DND-41 (cell line): ENCODE measurements at regions not wholly inside any gene's neighbourhood (a gene's known extent, or its start where the extent isn't known, plus 50 kb on each side); places are given as distances from the start of the nearest gene placed in this dataset.

ENCODE experiments used
- CTCF ChIP-seq: IDR thresholded peaks from 2 replicates; pipeline ENCODE4 v1.5.1; 2012; ENCODE audit warnings: borderline replicate concordance, low read length, moderate library complexity, mild to moderate bottlenecking; ENCODE audit not compliant: poor library complexity, severe bottlenecking; ENCODE audit errors: extremely low read depth
- EZH2 ChIP-seq: IDR thresholded peaks from 3 replicates; pipeline ENCODE4 v1.6.1; 2012; ENCODE audit warnings: borderline replicate concordance, low read depth, mild to moderate bottlenecking, moderate library complexity, low read length, inconsistent platforms; ENCODE audit not compliant: severe bottlenecking

- TF ChIP-seq EZH2 (no peak), CTCF (no peak)
Measured at GRCh38 chr6:50116797-50117542, 67.2 kb upstream of the DEFB112 start.
